Activated naive CD8-positive, alpha-beta T cell treated with anti-CD3 and anti-CD28 coated beads for 36 hours (primary cell): ENCODE measurements at regions not wholly inside any gene's neighbourhood (a gene's known extent, or its start where the extent isn't known, plus 50 kb on each side); places are given as distances from the start of the nearest gene placed in this dataset.

Experiments
- DNase-seq: peaks from one replicate; pipeline ENCODE4 v3.0.0; 2021
- H3K27ac Mint-ChIP-seq: one replicate; pipeline ENCODE4 v1.8.0; 2022; ENCODE audit warnings: mild to moderate bottlenecking, moderate library complexity, mixed read lengths
- H3K27me3 Mint-ChIP-seq: one replicate; pipeline ENCODE4 v1.8.0; 2022; ENCODE audit warnings: mild to moderate bottlenecking, mixed read lengths
- H3K36me3 Mint-ChIP-seq: one replicate; pipeline ENCODE4 v1.8.0; 2021; ENCODE audit warnings: mild to moderate bottlenecking, mixed read lengths
- H3K4me1 Mint-ChIP-seq: one replicate; pipeline ENCODE4 v1.8.0; 2021; ENCODE audit warnings: mixed read lengths
- H3K4me3 Mint-ChIP-seq: one replicate; pipeline ENCODE4 v1.8.0; 2022; ENCODE audit warnings: mild to moderate bottlenecking, moderate library complexity, mixed read lengths
- H3K9me3 Mint-ChIP-seq: one replicate; pipeline ENCODE4 v1.8.0; 2022; ENCODE audit warnings: mixed read lengths

DNA sequence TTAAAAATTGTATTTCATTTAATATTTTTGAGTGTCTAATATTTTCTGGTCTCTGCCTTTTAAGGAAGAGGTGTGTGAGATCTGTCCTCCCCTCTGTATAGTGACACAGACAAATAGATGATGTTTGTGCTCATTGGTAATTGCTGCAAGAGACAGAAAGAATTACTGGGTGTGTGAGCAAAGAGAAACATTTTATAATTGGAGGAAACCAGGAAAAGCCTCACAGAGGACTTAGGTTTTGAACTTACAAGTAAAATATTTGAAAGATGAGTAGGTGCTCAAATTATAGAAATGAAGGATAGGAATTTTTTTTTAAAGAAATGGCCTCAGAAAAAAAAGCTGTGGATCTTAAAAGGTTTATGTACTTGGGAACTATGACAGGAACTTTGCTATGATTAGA, 149.8 kb downstream of the SPCS3 start:
- H3K27me3 Mint-ChIP-seq = no peaks in the 10 kb centered on the region
- H3K9me3 Mint-ChIP-seq = peaks cover 1% of the 10 kb centered on the region
- H3K4me3 Mint-ChIP-seq = no peak overlapping the region
- no peak for DNase-seq
- H3K27ac Mint-ChIP-seq = no peak overlapping the region
- H3K4me1 Mint-ChIP-seq = no peaks in the 10 kb centered on the region
- no peaks in the 10 kb centered on the region for H3K36me3 Mint-ChIP-seq

DNA sequence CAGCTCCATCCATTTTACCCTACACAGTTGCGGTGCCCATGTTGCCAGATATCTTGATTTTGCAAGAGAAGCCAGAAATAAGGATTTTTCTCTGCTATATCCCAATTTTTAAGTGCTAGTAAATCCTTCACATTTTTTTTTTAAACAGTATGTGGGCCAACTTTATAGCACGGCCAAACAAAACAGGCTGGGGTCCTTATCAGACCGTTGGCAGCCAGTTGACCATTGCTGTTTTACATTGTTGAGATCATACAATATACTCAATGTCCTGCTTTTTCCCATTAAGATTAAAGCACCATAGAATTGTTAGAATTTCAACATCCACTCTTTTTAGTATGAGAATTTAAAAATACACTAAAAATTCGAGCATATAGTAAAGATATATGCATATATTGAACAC, 150.9 kb downstream of the SPCS3 start:
- Mint-ChIP-seq H3K36me3 (no peaks in the 10 kb centered on the region), H3K9me3 (peaks cover 1% of the 10 kb centered on the region), H3K4me1 (no peaks in the 10 kb centered on the region), H3K27ac (no peak overlapping the region), H3K4me3 (no peak overlapping the region), H3K27me3 (no peaks in the 10 kb centered on the region)
- DNase-seq = no peak

DNA sequence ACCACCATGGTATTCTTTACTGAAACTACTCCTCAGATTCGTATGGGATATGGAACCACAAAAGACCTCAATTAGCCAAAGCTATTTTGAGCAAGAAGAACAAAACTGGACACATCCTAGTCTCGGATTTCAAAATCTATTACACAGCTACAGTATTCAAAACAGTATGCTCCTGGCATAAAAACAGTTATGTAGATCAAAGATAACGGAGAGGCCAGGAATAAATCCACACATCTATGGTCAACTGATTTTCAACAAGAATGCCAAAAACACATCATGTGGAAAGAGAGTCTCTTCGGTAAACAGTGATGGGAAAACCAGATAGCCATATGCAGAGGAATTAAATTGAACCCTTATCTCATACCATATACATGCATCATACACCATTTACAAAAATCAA, 155.3 kb downstream of the SPCS3 start:
- Mint-ChIP-seq H3K27me3 (no peaks in the 10 kb centered on the region), H3K27ac (no peak overlapping the region), H3K4me1 (no peaks in the 10 kb centered on the region), H3K9me3 (peaks cover 18% of the 10 kb centered on the region), H3K4me3 (no peak overlapping the region), H3K36me3 (no peaks in the 10 kb centered on the region)
- DNase-seq = no peak

DNA sequence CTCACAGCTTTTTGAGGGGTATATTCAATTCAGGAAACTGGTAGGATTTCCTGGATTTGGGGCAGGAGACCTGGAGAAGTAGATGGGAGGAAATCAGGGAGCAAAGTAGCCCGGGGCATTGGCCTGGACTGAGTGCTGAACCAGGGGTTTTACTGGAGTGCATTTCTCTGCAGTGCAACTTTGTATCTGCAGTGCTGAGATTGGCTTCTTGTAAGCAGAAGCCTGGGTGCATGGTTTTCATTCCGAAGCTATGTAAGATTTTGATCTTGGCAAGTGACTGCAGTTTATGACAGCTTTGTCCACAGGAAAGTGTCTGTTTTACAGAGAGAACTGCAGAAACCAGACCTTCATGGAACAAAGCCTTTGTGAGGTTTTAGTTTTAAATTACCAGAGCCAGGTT, 158.3 kb downstream of the SPCS3 start:
- Mint-ChIP-seq H3K4me1 (no peaks in the 10 kb centered on the region), H3K27ac (no peak overlapping the region), H3K9me3 (peaks cover 18% of the 10 kb centered on the region), H3K4me3 (no peak overlapping the region), H3K36me3 (no peaks in the 10 kb centered on the region), H3K27me3 (no peaks in the 10 kb centered on the region)
- no peak for DNase-seq

DNA sequence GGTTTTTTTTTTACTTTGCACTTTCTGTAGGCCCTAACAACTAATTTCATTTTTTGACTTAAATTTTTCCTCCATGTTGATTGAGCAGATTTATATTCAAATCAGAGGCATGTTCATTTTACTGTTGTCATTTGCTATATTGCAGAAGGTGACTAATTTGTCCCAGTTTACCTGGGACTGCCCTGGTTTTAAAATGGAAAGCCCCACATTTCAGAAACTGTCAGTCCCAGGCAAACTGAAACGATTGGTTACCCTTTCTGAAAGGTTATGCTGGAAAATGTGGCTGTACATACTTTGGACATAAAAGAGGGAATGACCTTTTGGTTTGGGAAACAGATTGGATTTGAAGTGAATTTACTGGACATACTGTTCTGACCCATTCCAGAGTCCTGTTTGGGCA, 160.0 kb downstream of the SPCS3 start:
- H3K4me3 Mint-ChIP-seq = no peak overlapping the region
- peak overlapping the region; percentile 38 for H3K27ac Mint-ChIP-seq
- no peaks in the 10 kb centered on the region for H3K4me1 Mint-ChIP-seq
- H3K9me3 Mint-ChIP-seq = peaks cover 17% of the 10 kb centered on the region
- peaks cover 4% of the 10 kb centered on the region for H3K27me3 Mint-ChIP-seq
- DNase-seq = no peak
- H3K36me3 Mint-ChIP-seq = no peaks in the 10 kb centered on the region

DNA sequence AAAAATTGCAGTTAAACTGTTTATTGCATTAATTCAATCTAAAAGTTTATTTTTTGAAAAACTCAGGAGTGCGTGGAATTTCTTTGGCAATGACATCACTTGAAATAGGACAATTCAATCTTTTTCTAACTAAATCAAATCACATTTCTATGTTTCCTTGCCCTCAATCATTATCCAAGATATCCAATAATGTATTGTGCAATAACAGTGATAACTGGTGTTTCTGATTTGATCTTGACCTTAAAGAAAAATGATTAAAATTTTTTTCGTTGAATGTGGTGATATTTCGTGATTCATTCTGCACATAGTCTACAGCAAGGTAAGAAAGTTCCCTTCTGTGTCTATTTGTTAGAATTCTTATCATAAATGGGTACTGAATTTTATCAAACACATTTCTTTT, 163.2 kb downstream of the SPCS3 start:
- Mint-ChIP-seq H3K4me1 (no peaks in the 10 kb centered on the region), H3K27ac (no peak overlapping the region), H3K36me3 (no peaks in the 10 kb centered on the region), H3K4me3 (no peak overlapping the region), H3K27me3 (peaks cover 4% of the 10 kb centered on the region), H3K9me3 (peaks cover 7% of the 10 kb centered on the region)
- no peak for DNase-seq

DNA sequence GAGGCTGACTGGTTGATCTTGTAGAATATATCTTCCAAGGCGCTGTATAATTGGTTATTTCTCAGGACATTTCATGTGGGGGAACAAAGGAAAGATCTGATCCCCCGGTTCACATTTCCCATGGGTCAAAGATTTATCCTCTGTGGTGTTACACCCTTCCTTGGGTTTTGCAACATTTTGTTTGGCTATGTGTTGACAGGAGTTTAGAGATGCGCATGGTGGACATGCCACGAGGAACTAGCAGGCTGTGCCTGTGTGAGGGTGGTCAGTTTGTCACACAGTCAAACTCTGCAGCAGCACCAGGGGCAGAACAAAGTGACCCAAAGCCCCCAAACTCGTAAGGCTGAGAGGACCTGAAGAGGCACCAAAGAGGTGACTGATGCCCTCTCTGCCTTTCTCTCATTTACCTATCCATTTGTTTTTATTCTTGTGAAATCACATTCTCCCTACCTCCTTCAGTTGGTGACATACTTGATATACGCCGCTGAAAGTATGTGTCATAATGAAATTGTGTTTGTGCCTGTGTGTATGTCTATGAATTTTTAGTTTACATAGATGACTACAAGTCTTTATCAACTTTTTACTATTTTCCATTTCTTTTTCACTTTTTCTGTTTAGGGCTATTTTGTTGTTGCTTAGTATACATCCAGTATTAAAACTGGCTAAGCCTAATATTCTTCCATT, 164.7 kb downstream of the SPCS3 start:
- H3K36me3 Mint-ChIP-seq = no peaks in the 10 kb centered on the region

DNA sequence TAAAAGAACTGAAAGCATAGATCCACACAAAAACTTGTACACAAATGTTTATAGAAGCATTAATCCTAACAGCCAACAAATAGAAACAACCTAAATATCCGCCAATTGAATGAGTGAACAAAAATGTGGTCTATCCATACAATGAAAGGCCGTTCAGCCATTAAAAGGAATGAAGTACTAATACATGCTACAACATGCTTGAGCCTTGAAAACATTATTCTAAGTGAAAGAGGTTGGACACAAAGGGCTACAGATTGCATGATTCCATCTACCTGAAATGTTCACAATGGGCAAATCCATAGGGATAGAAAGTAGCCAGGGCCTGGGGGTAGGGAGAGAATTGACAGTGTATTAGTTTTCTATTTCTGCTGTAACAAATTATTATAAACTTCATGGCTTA, 169.2 kb downstream of the SPCS3 start:
- Mint-ChIP-seq H3K36me3 (no peaks in the 10 kb centered on the region), H3K9me3 (no peaks in the 10 kb centered on the region), H3K4me1 (peaks cover 5% of the 10 kb centered on the region), H3K27ac (no peak overlapping the region), H3K27me3 (peaks cover 4% of the 10 kb centered on the region), H3K4me3 (no peak overlapping the region)
- DNase-seq = no peak

More for the DNA sequence above, 164.7 kb downstream of the SPCS3 start:
- DNase-seq = no peak
- peaks cover 2% of the 10 kb centered on the region for H3K9me3 Mint-ChIP-seq
- H3K27ac Mint-ChIP-seq = no peak overlapping the region
- peaks cover 4% of the 10 kb centered on the region for H3K27me3 Mint-ChIP-seq
- no peaks in the 10 kb centered on the region for H3K4me1 Mint-ChIP-seq
- H3K4me3 Mint-ChIP-seq = no peak overlapping the region

DNA sequence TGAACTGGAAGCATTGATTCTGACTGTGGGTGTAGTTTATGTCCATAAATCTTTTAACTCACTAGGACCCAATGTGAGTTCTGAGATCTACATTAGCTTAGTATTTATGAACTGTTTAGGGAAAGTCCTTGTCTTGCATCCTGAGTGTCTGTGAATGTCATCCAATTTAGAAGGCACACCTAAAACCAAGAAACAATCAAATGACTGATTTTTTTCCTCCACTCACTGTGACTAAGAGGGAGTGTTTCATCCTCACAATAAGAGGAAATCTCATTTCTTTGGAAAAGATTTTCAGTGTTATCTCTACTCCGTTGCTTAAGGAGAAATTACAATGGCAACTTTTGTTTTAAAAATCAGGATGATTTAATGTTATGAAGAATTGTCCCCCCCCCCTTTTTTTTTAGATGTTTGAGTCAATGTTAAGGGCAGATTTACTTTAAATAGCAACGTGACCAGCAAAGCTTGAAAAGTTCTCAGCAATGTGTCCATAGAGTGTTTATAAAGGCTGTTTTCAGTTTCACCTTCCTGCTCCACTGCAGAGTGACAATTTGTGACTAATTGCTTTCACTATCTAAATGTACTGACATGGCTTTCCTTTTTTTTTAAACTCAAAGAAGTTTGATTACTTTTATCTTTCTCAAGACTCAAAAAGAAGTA, 173.0 kb downstream of the SPCS3 start:
- H3K4me3 Mint-ChIP-seq = peak overlapping the region; percentile 29
- no peaks in the 10 kb centered on the region for H3K36me3 Mint-ChIP-seq
- H3K27me3 Mint-ChIP-seq = no peaks in the 10 kb centered on the region
- peak overlapping the region; percentile 52 for H3K27ac Mint-ChIP-seq
- no peaks in the 10 kb centered on the region for H3K9me3 Mint-ChIP-seq
- H3K4me1 Mint-ChIP-seq = peaks cover 5% of the 10 kb centered on the region
- no peak for DNase-seq

DNA sequence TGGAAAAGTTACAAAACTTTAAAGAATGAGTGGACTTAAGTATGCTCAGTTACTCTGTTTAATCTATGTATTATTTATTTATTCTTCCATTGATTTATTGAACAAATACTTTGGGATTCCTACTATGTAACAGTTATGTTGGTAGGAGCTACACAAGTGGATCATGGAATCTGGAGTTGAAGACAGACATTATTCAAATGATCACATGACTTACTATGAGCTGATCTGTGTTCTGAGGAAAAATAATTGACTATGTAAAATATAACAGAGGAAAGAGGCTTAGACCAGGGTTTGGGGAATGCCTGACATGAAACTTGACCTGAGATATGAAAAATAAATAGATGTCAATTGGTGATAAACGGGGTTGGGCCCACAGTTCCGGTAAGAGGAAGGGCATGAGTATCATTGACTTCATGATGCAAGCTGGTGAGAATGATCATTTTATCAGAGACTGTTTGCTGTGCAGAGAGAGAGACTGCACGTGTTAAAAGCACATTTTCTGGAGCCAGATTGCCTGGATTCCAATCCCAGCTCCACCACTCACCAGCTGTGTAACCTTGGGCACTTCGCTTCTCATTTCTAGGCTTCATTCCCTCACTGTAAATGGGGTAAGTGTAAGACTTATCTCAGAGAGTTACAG, 179.0 kb downstream of the SPCS3 start:
- Mint-ChIP-seq H3K9me3 (no peaks in the 10 kb centered on the region), H3K27me3 (no peaks in the 10 kb centered on the region), H3K36me3 (no peaks in the 10 kb centered on the region), H3K4me1 (no peaks in the 10 kb centered on the region), H3K4me3 (no peak overlapping the region), H3K27ac (no peak overlapping the region)
- no peak for DNase-seq

DNA sequence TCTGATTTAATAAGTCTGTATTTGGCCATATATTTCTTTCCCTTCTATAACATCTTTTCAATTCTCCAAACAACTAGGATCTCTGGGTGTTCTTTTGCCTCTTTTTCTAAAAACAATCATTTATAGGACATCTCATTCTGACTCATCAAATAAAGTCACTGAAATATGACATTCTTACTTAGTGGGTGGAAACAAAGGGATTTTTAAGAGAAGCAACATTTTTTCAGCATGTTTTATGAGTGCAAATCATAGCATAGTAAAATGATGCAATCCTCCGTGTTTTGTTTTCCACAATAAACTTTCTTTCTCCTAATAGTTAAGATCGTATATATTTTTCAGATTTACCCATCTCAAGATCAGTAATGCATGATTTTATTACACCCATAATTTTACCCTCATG, 179.8 kb downstream of the SPCS3 start:
- Mint-ChIP-seq H3K27ac (no peak overlapping the region), H3K36me3 (no peaks in the 10 kb centered on the region), H3K4me3 (no peak overlapping the region), H3K4me1 (no peaks in the 10 kb centered on the region), H3K27me3 (no peaks in the 10 kb centered on the region), H3K9me3 (no peaks in the 10 kb centered on the region)
- no peak for DNase-seq

DNA sequence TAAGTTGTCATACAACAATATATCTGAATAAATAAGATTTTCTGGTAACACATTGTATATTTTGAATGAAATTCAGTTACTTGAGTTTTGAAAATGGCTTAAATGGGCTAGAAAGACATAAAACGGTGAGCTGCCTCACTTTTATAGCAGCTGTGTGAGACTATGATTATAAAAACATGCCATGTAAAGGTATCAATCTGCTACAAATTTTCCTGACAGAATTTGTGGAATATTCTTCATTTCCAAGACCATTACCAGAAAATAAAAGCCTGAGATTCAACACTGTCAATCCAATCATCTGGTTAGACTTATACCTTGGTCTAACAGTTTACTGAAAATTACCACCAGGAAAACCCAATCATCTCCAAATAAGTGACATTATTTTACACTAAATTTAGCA, 181.1 kb downstream of the SPCS3 start:
- no peak overlapping the region for H3K4me3 Mint-ChIP-seq
- peaks cover 2% of the 10 kb centered on the region for H3K9me3 Mint-ChIP-seq
- no peak for DNase-seq
- no peak overlapping the region for H3K27ac Mint-ChIP-seq
- H3K27me3 Mint-ChIP-seq = no peaks in the 10 kb centered on the region
- H3K4me1 Mint-ChIP-seq = no peaks in the 10 kb centered on the region
- H3K36me3 Mint-ChIP-seq = no peaks in the 10 kb centered on the region

DNA sequence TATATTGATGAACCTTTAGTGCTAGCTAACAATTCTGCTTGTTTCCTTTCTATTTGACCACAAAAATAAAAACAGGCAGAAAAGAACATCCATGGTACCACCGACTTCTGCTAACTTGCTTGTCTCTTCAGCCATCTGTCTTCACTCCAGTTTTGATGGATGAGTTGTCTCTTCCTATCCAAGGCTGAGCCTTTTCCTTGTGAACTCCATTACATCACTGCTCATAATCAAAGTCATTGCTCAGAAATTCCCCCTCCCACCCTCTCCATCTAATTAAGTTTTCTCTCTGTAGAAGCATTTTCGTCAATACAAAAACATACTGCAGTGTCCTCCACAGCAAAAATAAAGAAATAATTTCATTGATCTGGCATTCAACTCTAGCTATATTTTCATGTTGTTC, 184.4 kb downstream of the SPCS3 start:
- H3K27me3 Mint-ChIP-seq = no peaks in the 10 kb centered on the region
- H3K27ac Mint-ChIP-seq = no peak overlapping the region
- H3K36me3 Mint-ChIP-seq = no peaks in the 10 kb centered on the region
- peaks cover 2% of the 10 kb centered on the region for H3K9me3 Mint-ChIP-seq
- H3K4me3 Mint-ChIP-seq = no peak overlapping the region
- H3K4me1 Mint-ChIP-seq = no peaks in the 10 kb centered on the region
- no peak for DNase-seq

DNA sequence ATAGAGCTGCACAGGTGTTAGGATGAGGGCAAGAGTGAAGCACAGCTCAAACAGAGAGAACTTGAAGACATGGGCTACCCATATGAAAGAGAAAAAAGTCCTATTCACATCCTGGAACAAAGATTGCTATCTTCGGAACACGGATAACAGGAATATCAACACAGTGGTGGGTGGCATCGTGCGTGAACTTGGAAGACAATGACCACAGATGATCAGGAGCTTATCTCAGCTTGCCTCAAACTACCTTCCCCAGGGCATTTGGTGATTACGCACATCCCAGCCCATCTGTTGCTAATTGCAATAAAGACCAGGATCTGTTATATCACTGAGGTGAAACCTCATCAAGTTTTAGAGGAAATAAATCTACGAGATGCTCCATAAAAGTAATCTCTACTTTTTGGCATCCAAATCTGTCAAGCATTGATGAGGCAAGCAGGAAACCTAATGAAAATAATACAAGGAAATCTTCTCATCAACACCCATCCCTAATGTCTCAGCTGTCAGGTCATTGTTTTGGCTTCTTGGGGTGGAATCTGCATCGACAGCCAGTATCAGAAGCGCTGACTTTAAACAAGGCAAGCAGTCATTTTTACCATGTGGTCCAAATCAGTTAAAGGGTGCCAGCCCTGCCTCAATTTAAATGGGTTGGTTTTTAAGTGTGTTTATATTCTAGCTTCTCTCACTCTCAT, 188.2 kb downstream of the SPCS3 start:
- Mint-ChIP-seq H3K27me3 (no peaks in the 10 kb centered on the region), H3K4me1 (no peaks in the 10 kb centered on the region), H3K4me3 (no peak overlapping the region), H3K9me3 (peaks cover 3% of the 10 kb centered on the region), H3K36me3 (no peaks in the 10 kb centered on the region), H3K27ac (no peak overlapping the region)
- DNase-seq = no peak

DNA sequence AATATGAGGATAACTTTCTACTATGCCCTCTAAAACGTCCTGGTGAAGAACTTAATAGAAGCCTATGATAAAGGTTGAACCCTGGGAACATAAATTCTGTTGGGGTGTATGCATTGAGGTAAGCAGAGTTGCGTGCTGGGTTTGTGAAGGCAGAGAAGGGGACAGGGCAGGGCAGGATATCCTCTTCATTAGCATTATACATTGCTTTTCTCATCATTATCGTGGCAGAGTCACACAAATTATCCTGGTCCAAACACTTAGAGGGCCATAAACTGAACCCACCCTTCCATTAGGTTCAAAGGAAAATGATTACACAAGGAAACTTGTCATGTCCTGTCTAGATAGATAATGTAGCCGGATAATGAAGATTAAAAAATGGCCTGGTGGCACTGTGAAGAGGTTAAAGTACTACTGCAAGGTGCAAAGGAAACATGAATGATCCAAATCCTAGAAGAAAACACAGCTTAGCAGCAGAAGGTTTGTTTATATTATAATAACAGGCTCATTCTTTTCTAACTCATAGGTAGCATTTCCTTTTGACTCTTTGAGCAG, 189.1 kb downstream of the SPCS3 start:
- H3K9me3 Mint-ChIP-seq = peaks cover 3% of the 10 kb centered on the region
- H3K4me3 Mint-ChIP-seq = no peak overlapping the region
- H3K27me3 Mint-ChIP-seq = no peaks in the 10 kb centered on the region
- DNase-seq = no peak
- no peaks in the 10 kb centered on the region for H3K36me3 Mint-ChIP-seq
- H3K4me1 Mint-ChIP-seq = no peaks in the 10 kb centered on the region
- H3K27ac Mint-ChIP-seq = no peak overlapping the region
